ENCODE measurements at regions not wholly inside any gene's neighbourhood (a gene's known extent, or its start where the extent isn't known, plus 50 kb on each side); places are given as distances from the start of the nearest gene placed in this dataset.

DNA sequence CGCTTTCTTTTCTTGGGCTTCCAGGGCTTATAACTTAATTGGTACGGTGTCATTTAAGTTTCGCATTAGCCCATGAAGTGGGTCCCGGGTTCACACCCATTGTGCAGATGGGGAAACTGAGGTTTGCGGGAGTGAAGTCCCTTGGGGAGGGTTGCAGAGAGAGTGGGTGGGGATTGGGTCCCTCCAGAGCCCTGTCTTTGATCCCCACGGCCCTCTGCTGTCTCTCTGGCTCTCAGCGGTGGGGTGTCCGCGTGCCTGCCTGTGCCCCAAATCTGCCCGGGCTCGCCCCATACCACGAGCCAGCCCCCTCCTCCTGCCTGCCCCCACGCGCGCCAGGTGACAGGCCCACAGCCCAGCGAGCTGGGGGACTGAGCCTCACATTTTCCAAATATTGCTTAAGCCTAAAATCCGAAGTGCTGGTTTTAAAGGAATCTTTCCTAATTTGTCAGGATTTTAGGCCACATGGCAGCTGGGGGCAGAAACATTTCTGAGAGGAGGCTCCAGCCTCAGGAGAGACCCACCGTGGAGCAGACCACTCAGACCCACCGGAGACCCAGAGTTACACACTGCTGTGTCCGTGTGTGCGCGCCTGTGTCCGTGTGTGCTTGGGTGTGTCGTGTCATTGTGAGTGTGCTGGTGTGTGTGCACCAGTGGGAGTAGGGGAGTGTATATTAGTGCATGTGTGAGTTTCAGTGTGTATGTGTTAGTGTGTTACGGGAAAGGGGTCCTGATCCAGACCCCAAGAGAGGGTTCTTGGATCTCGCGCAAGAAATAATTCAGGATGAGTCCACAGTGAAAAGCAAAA is 159.5 kb upstream of the IER5L start:
- H3K27me3 ChIP-seq (ENCODE audit: insufficient read depth, low read length): no peaks in the 10 kb centered on the region
- H3K9ac ChIP-seq (ENCODE audit: low read depth, low read length): peak overlapping the region; percentile 71; the same call in 1 of the 2 replicates
- H3K4me1 ChIP-seq (ENCODE audit: insufficient read depth, low read length): peaks cover 28% of the 10 kb centered on the region
- no peaks in the 10 kb centered on the region for H3K9me3 ChIP-seq (ENCODE audit: insufficient read depth, low read depth, low read length)
- H3K27ac ChIP-seq (ENCODE audit: low read length): no peak overlapping the region
- no peaks in the 10 kb centered on the region for H3K36me3 ChIP-seq (ENCODE audit: insufficient read depth, low read depth, low read length)
- H3K4me3 ChIP-seq (ENCODE audit: low read length): peak overlapping the region; percentile 58; the same call in 1 of the 2 replicates

DNA sequence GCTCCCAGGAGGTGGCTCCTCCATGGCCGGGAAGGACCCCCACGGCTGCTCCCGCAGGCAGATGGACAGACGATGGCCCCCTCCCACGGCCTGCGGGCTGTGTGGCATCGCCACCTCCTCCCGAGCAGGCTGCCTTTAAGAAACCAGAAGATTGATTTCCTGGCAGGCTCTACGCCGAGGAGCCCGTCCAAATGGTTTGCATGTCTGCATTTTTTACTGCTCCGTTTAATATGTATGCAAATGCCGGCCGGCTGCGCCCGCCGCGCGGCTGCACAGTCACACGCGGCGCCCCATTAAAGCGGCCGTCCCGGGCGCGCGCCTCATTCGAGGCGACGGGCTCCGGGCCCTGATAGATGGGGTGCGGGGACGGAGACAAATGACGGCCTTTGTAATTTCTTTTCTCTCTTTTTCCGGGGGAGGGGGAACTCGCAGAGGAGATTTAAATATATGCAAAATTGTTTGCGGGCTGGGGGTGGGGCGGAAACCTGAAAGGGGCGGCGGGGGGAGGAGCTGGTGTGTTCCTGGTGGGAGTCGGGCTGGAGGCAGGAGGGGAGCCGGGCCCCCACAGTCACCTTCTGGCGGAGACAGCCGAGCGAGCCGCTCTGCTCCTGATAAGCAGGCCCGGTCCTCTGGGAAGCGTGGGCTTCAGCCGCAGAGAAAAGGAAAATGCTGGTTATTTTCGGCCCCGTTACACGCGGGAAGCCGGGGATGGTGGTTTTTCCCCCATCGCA is 158.7 kb upstream of the IER5L start:
- no peak overlapping the region for H3K27ac ChIP-seq (ENCODE audit: low read length)
- H3K36me3 ChIP-seq (ENCODE audit: insufficient read depth, low read depth, low read length): no peaks in the 10 kb centered on the region
- H3K27me3 ChIP-seq (ENCODE audit: insufficient read depth, low read length): no peaks in the 10 kb centered on the region
- H3K4me3 ChIP-seq (ENCODE audit: low read length): peak overlapping the region; percentile 58; the same call in 1 of the 2 replicates
- peaks cover 28% of the 10 kb centered on the region for H3K4me1 ChIP-seq (ENCODE audit: insufficient read depth, low read length)
- H3K9me3 ChIP-seq (ENCODE audit: insufficient read depth, low read depth, low read length): no peaks in the 10 kb centered on the region
- H3K9ac ChIP-seq (ENCODE audit: low read depth, low read length): peak overlapping the region; percentile 71; the same call in 1 of the 2 replicates

DNA sequence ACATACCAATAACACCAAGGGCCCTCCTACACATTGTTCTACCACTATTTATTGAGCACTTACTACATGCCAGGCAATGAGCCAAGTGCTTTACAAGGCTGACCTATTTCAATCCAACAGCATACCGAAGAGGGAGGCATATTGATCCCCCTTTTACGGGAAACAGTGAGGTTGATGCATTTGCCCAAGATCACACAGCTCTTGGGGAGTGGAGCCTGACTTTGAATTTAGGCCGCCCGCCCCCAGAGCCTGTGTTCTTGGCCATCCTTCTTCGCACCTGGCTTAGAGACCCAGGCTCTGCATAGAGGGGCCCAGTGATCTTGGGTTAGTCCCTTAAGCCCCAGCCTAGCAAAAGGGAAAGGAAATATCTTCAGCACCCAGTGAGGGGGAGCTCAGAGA is 158.1 kb upstream of the IER5L start:
- Histone ChIP-seq H3K9ac (ENCODE audit: low read depth, low read length) (peak overlapping the region; percentile 45; the same call in 1 of the 2 replicates), H3K27me3 (ENCODE audit: insufficient read depth, low read length) (no peaks in the 10 kb centered on the region), H3K27ac (ENCODE audit: low read length) (no peak overlapping the region), H3K4me1 (ENCODE audit: insufficient read depth, low read length) (peaks cover 28% of the 10 kb centered on the region), H3K36me3 (ENCODE audit: insufficient read depth, low read depth, low read length) (no peaks in the 10 kb centered on the region), H3K4me3 (ENCODE audit: low read length) (peak overlapping the region; percentile 58; the same call in 1 of the 2 replicates), H3K9me3 (ENCODE audit: insufficient read depth, low read depth, low read length) (0 out of 2 replicates have a peak, but pooled peaks cover under 1% of the 10 kb centered on the region)

DNA sequence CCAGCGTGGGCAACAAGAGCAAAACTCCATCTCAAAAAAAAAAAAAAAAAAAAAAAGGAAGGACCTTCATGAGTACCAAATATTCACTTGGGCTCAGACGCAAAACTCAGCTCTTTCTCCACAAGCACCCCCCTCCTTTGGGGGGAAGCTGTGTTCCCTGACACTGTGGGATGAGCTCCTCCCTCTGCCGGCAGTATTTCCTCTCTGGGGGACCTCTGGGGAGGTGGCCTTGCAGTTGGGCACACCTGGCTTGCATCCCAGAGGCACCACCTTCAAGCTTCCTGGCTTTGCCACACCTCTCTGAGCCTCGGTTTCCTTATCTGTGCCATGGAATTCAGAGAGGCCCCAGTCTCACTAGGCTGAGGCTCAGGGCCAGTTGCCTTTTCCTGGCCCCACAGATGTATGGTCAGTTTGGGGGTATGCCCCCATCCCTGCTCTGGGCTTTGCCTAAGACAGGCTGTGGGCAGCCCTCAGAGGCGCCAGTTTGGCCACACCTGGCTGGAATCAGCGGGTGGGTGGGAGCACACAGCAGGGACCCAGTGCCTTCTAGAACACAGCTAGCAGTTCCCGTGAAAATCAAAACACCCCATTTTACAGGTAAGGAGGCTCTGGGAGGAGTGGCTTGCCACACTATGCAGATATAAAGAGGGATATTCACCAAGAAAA is 157.5 kb upstream of the IER5L start:
- H3K27ac ChIP-seq (ENCODE audit: low read length): no peak overlapping the region

DNA sequence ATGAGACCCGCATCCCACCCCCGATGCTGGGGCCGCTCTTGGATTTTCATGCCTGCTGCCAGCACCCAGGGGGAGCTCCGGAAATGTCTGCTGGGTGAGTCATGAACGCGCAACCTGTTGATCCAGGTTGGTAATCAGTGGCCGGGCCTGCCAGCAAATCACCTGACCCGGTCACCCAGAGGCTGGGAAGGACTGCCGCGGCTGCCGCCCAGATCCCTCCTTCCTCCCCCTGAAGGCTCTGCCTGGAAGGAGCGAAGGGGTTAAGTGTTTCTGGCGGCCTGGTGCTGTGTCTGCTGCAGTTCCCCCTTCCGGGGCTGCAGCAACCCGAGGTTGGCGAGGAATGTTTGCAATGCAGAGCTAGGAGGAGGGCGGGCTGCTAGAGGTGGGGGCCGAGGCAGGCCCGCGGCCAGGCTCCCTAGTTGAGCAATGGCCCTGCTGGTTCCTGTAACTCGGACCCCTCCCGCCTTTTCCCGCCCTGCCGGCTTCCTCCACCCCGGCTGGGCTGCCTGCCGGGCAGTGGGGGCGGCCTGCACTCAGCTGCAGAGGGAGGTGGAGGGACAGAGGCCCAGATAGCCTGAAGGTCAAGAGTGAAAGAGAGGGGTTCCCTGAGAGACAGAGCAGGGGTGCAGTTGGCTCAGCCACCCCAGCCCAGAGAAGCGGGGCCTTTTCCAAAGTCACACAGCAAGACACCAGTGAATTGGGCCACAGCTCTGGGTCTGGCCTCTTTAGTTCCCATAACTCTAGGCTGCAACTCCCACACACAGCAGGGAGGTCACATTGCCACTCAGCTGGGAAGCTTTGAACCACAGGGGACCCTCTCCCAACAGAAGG is 156.3 kb upstream of the IER5L start:
- peak overlapping the region; percentile 86; the same call in 1 of the 2 replicates for H3K9ac ChIP-seq (ENCODE audit: low read depth, low read length)
- no peaks in the 10 kb centered on the region for H3K36me3 ChIP-seq (ENCODE audit: insufficient read depth, low read depth, low read length)
- H3K27ac ChIP-seq (ENCODE audit: low read length): peak overlapping the region; percentile 99
- H3K4me1 ChIP-seq (ENCODE audit: insufficient read depth, low read length): peaks cover 28% of the 10 kb centered on the region
- peaks cover 7% of the 10 kb centered on the region; the same call in 1 of the 2 replicates for H3K9me3 ChIP-seq (ENCODE audit: insufficient read depth, low read depth, low read length)
- no peaks in the 10 kb centered on the region for H3K27me3 ChIP-seq (ENCODE audit: insufficient read depth, low read length)
- peak overlapping the region; percentile 59 for H3K4me3 ChIP-seq (ENCODE audit: low read length)

More for the DNA sequence above, 157.5 kb upstream of the IER5L start:
- Histone ChIP-seq H3K4me1 (ENCODE audit: insufficient read depth, low read length) (peaks cover 28% of the 10 kb centered on the region), H3K27me3 (ENCODE audit: insufficient read depth, low read length) (no peaks in the 10 kb centered on the region), H3K9ac (ENCODE audit: low read depth, low read length) (peak overlapping the region; percentile 45; the same call in 1 of the 2 replicates), H3K4me3 (ENCODE audit: low read length) (no peak overlapping the region; the same call in 1 of the 2 replicates), H3K9me3 (ENCODE audit: insufficient read depth, low read depth, low read length) (peaks cover 5% of the 10 kb centered on the region; the same call in 1 of the 2 replicates), H3K36me3 (ENCODE audit: insufficient read depth, low read depth, low read length) (no peaks in the 10 kb centered on the region)

DNA sequence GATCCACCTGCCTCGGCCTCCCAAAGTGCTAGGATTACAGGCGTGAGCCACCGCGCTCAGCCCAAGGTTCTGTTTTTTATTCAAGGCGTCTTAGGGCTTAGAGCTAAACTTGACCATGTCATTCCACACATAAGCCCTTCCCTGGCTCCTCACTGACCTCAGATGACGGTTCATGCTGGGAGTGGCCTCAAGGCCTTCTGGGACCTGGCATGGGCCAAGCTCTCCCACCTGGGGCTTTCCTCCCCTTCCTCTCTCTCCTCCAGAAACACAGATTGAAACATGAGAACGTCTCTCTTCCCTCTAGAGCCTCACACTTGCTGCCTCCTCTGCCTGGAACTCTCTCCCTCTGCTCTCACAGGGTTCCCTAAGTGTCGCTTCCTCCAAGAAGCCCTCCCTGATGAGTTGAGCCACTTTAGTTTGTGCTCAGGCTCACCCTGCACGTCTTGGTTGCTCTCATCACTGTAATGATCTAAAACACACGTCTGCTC is 155.6 kb upstream of the IER5L start:
- peak overlapping the region; percentile 59 for H3K4me3 ChIP-seq (ENCODE audit: low read length)
- H3K9me3 ChIP-seq (ENCODE audit: insufficient read depth, low read depth, low read length): peaks cover 7% of the 10 kb centered on the region; the same call in 1 of the 2 replicates
- peak overlapping the region; percentile 86; the same call in 1 of the 2 replicates for H3K9ac ChIP-seq (ENCODE audit: low read depth, low read length)
- H3K36me3 ChIP-seq (ENCODE audit: insufficient read depth, low read depth, low read length): no peaks in the 10 kb centered on the region
- H3K4me1 ChIP-seq (ENCODE audit: insufficient read depth, low read length): peaks cover 28% of the 10 kb centered on the region
- H3K27ac ChIP-seq (ENCODE audit: low read length): peak overlapping the region; percentile 77
- H3K27me3 ChIP-seq (ENCODE audit: insufficient read depth, low read length): no peaks in the 10 kb centered on the region

DNA sequence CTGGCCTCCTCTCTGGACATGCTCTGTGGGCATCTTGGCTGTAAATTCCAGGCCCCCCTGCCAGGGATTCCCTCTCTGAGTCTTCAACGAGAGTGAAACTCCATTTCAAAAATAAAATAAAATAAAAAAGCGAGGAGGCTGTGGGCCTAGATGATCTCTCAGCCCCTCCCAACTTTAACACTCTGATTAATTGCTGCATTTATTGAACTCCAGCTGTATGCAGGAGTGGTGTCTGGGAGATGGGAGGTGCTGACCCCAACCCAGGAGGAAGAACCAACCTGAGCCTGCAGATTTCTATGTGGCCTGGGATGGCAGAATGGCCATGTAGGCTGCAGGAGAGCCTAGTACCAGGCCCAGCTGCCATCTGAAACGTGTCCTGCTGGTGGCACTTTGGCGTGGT is 154.5 kb upstream of the IER5L start:
- Histone ChIP-seq H3K27ac (ENCODE audit: low read length) (no peak overlapping the region), H3K9ac (ENCODE audit: low read depth, low read length) (no peak overlapping the region), H3K9me3 (ENCODE audit: insufficient read depth, low read depth, low read length) (peaks cover 7% of the 10 kb centered on the region; the same call in 1 of the 2 replicates), H3K4me1 (ENCODE audit: insufficient read depth, low read length) (peaks cover 25% of the 10 kb centered on the region), H3K4me3 (ENCODE audit: low read length) (no peak overlapping the region), H3K36me3 (ENCODE audit: insufficient read depth, low read depth, low read length) (no peaks in the 10 kb centered on the region), H3K27me3 (ENCODE audit: insufficient read depth, low read length) (no peaks in the 10 kb centered on the region)

DNA sequence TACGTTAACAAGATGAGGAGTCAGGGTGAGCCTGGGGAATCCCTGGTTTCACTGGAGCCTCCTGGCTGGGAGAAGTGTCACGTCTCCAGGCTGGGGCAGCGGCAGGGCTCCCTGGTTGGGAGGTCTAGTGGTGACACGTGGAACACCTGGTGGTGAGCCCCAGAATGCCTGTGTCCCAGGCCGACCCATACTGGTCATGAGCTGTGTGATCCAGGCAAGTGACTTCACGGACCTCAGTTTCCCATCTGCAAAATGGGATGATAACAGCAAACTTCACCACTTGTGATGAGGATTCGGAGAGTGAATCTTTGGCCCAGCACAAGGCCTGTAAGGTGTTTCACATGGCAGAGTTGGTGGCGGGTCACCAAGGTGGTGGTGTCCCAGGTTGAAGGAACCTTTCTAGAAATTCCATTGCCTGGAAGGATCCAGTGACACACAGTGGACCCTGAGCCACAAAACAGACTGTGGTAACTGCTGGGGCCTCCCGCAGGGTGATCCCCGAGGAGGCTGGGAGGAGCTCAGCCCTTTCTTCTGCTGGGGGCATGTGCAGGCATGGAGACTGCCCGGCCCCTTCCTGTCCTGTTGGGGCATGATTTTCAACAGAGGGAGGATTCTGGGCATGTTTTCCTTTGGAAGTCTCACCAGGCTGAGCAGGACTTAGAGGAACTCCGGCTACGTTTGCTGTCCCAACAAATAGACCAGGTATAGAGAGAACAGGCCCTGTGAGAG is 153.9 kb upstream of the IER5L start:
- H3K9ac ChIP-seq (ENCODE audit: low read depth, low read length): no peak overlapping the region
- H3K27ac ChIP-seq (ENCODE audit: low read length): no peak overlapping the region
- peaks cover 25% of the 10 kb centered on the region for H3K4me1 ChIP-seq (ENCODE audit: insufficient read depth, low read length)

DNA sequence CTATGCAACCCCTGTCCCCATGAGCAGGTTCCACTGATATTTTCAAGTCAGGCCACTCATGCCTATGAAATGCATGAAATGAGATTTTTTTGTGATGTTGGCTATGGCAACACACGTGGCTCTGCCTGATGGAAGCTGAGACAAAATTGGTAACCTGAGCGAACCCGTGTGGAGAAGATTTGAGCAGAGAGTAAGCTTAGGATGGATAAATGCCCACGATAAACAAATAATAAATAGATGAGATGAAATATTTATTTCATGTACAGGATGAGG is 153.4 kb upstream of the IER5L start:
- Histone ChIP-seq H3K9ac (ENCODE audit: low read depth, low read length) (no peak overlapping the region), H3K9me3 (ENCODE audit: insufficient read depth, low read depth, low read length) (peaks cover 7% of the 10 kb centered on the region; the same call in 1 of the 2 replicates), H3K27me3 (ENCODE audit: insufficient read depth, low read length) (no peaks in the 10 kb centered on the region), H3K27ac (ENCODE audit: low read length) (no peak overlapping the region), H3K4me1 (ENCODE audit: insufficient read depth, low read length) (peaks cover 24% of the 10 kb centered on the region), H3K36me3 (ENCODE audit: insufficient read depth, low read depth, low read length) (no peaks in the 10 kb centered on the region), H3K4me3 (ENCODE audit: low read length) (no peak overlapping the region)

More for the DNA sequence above, 153.9 kb upstream of the IER5L start:
- Histone ChIP-seq H3K36me3 (ENCODE audit: insufficient read depth, low read depth, low read length) (no peaks in the 10 kb centered on the region), H3K27me3 (ENCODE audit: insufficient read depth, low read length) (no peaks in the 10 kb centered on the region), H3K9me3 (ENCODE audit: insufficient read depth, low read depth, low read length) (peaks cover 7% of the 10 kb centered on the region; the same call in 1 of the 2 replicates), H3K4me3 (ENCODE audit: low read length) (no peak overlapping the region)

DNA sequence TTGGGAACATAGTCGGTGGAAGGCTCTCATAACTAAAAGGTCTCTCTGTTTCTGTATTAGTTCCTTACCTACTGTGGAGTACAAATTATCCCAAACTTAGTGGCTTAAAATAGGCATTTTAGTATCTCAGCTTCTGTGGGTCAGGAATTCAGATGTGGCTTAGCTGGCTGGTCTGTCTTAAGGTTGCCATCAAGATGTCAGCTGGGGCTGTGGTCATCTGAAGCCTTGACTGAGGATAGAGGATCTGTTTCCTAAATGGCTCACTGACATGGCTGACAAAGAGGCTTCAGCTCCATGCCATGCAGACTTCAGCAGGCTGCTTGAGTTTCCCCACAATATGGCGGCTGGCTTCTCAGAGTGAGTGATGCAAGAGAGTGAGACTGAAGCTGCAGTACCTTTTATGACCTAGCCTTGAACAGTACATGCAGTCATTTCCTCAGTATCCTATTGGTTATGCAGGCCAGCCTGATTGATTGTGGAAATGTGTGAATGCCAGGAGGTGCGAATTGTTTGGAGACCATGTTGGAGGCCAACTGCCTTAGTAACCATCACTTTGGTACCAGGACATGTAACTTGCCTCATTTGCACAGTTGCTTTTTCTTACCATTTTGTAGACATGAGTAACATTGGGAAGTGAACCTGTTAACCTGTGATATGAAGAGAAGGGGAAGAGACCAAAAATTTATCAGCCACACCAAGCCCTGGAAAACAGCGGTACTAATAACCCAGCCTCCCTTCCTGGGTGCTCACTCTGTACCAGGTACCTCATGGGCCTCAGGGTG is 152.8 kb upstream of the IER5L start:
- Histone ChIP-seq H3K27ac (ENCODE audit: low read length) (no peak overlapping the region), H3K9me3 (ENCODE audit: insufficient read depth, low read depth, low read length) (peaks cover 7% of the 10 kb centered on the region; the same call in 1 of the 2 replicates), H3K4me1 (ENCODE audit: insufficient read depth, low read length) (peaks cover 18% of the 10 kb centered on the region), H3K4me3 (ENCODE audit: low read length) (no peak overlapping the region), H3K9ac (ENCODE audit: low read depth, low read length) (no peak overlapping the region), H3K36me3 (ENCODE audit: insufficient read depth, low read depth, low read length) (no peaks in the 10 kb centered on the region), H3K27me3 (ENCODE audit: insufficient read depth, low read length) (no peaks in the 10 kb centered on the region)
